ENCODE measurements at regions not wholly inside any gene's neighbourhood (a gene's known extent, or its start where the extent isn't known, plus 50 kb on each side); places are given as distances from the start of the nearest gene placed in this dataset.

DNA sequence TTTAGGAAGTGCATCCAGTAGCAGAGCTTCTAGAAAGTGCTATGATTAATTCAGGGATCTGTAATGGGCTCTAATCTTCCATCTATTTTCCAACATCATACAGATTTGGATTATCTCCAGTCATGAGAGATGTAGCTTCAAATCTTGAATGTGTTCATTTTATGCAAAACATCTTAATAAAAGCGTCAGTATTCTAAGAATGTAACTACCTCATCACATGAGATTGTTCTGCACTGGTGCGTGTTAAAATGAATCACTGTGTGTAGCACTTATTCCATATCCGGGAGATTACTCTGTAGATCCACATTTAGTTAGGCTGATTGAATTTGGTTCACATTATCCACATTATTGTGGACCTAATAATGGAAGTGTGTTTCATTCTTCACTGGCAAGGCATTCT, 344.9 kb upstream of the CHRM2 start:
- TF ChIP-seq EGR1 (IDR thresholded peaks at IDR 0.05; ENCODE audit: borderline replicate concordance, low read depth, low read length) (no peak), POLR2A (IDR thresholded peaks at IDR 0.05; ENCODE audit: control extremely low read depth in 1 of 2, low read depth in 2 of 2, low read length in 2 of 2) (no peak), TCF12 (IDR thresholded peaks at IDR 0.05; ENCODE audit: low read depth, low read length) (no peak), SP1 (IDR thresholded peaks at IDR 0.05; ENCODE audit: low read depth, low read length) (no peak), EZH2 (IDR thresholded peaks at IDR 0.05; ENCODE audit: low read depth, low read length, severe bottlenecking) (no peak), HDAC2 (IDR thresholded peaks at IDR 0.05; ENCODE audit: borderline replicate concordance in 1 of 2, low read depth in 2 of 2, low read length in 2 of 2) (no peak), YY1 (IDR thresholded peaks at IDR 0.05; ENCODE audit: low read depth, low read length) (no peak)
- TF ChIP-seq, protein P1, sequence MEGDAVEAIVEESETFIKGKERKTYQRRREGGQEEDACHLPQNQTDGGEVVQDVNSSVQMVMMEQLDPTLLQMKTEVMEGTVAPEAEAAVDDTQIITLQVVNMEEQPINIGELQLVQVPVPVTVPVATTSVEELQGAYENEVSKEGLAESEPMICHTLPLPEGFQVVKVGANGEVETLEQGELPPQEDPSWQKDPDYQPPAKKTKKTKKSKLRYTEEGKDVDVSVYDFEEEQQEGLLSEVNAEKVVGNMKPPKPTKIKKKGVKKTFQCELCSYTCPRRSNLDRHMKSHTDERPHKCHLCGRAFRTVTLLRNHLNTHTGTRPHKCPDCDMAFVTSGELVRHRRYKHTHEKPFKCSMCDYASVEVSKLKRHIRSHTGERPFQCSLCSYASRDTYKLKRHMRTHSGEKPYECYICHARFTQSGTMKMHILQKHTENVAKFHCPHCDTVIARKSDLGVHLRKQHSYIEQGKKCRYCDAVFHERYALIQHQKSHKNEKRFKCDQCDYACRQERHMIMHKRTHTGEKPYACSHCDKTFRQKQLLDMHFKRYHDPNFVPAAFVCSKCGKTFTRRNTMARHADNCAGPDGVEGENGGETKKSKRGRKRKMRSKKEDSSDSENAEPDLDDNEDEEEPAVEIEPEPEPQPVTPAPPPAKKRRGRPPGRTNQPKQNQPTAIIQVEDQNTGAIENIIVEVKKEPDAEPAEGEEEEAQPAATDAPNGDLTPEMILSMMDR (IDR thresholded peaks at IDR 0.05; ENCODE audit: control extremely low read depth in 1 of 3, insufficient read depth in 1 of 3, low read depth in 1 of 3, low read length in 3 of 3): no peak
- TF ChIP-seq, protein P2, sequence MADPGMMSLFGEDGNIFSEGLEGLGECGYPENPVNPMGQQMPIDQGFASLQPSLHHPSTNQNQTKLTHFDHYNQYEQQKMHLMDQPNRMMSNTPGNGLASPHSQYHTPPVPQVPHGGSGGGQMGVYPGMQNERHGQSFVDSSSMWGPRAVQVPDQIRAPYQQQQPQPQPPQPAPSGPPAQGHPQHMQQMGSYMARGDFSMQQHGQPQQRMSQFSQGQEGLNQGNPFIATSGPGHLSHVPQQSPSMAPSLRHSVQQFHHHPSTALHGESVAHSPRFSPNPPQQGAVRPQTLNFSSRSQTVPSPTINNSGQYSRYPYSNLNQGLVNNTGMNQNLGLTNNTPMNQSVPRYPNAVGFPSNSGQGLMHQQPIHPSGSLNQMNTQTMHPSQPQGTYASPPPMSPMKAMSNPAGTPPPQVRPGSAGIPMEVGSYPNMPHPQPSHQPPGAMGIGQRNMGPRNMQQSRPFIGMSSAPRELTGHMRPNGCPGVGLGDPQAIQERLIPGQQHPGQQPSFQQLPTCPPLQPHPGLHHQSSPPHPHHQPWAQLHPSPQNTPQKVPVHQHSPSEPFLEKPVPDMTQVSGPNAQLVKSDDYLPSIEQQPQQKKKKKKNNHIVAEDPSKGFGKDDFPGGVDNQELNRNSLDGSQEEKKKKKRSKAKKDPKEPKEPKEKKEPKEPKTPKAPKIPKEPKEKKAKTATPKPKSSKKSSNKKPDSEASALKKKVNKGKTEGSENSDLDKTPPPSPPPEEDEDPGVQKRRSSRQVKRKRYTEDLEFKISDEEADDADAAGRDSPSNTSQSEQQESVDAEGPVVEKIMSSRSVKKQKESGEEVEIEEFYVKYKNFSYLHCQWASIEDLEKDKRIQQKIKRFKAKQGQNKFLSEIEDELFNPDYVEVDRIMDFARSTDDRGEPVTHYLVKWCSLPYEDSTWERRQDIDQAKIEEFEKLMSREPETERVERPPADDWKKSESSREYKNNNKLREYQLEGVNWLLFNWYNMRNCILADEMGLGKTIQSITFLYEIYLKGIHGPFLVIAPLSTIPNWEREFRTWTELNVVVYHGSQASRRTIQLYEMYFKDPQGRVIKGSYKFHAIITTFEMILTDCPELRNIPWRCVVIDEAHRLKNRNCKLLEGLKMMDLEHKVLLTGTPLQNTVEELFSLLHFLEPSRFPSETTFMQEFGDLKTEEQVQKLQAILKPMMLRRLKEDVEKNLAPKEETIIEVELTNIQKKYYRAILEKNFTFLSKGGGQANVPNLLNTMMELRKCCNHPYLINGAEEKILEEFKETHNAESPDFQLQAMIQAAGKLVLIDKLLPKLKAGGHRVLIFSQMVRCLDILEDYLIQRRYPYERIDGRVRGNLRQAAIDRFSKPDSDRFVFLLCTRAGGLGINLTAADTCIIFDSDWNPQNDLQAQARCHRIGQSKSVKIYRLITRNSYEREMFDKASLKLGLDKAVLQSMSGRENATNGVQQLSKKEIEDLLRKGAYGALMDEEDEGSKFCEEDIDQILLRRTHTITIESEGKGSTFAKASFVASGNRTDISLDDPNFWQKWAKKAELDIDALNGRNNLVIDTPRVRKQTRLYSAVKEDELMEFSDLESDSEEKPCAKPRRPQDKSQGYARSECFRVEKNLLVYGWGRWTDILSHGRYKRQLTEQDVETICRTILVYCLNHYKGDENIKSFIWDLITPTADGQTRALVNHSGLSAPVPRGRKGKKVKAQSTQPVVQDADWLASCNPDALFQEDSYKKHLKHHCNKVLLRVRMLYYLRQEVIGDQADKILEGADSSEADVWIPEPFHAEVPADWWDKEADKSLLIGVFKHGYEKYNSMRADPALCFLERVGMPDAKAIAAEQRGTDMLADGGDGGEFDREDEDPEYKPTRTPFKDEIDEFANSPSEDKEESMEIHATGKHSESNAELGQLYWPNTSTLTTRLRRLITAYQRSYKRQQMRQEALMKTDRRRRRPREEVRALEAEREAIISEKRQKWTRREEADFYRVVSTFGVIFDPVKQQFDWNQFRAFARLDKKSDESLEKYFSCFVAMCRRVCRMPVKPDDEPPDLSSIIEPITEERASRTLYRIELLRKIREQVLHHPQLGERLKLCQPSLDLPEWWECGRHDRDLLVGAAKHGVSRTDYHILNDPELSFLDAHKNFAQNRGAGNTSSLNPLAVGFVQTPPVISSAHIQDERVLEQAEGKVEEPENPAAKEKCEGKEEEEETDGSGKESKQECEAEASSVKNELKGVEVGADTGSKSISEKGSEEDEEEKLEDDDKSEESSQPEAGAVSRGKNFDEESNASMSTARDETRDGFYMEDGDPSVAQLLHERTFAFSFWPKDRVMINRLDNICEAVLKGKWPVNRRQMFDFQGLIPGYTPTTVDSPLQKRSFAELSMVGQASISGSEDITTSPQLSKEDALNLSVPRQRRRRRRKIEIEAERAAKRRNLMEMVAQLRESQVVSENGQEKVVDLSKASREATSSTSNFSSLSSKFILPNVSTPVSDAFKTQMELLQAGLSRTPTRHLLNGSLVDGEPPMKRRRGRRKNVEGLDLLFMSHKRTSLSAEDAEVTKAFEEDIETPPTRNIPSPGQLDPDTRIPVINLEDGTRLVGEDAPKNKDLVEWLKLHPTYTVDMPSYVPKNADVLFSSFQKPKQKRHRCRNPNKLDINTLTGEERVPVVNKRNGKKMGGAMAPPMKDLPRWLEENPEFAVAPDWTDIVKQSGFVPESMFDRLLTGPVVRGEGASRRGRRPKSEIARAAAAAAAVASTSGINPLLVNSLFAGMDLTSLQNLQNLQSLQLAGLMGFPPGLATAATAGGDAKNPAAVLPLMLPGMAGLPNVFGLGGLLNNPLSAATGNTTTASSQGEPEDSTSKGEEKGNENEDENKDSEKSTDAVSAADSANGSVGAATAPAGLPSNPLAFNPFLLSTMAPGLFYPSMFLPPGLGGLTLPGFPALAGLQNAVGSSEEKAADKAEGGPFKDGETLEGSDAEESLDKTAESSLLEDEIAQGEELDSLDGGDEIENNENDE (IDR thresholded peaks at IDR 0.05; ENCODE audit: insufficient replicate concordance, low read length): no peak
